H1 (cell line): ENCODE measurements at regions not wholly inside any gene's neighbourhood (a gene's known extent, or its start where the extent isn't known, plus 50 kb on each side); places are given as distances from the start of the nearest gene placed in this dataset.
"Not testable (repeated sequence)": the region's sequence is repeated elsewhere in the genome, so short reads cannot be mapped to it uniquely, and the experiment has no call there.

ENCODE experiments used
- CTCF ChIA-PET: fragments of 300-600 bp; sonication (Branson Sonifier 250); formaldehyde crosslinking; loops from one replicate; lab custom pipeline; 2021; ENCODE audit not compliant: partially characterized antibody; lab: Charles Lee
- POLR2A ChIA-PET: fragments of 300-600 bp; sonication (Branson Sonifier 250); formaldehyde crosslinking; loops from one replicate; lab custom pipeline; 2021; ENCODE audit warnings: inconsistent platforms; ENCODE audit not compliant: partially characterized antibody; lab: Charles Lee
- DNase-seq, 2 experiments: peaks; one replicate each; pipeline versions ENCODE4 v3.0.0 to v3.0.0-alpha.2; 2010 to 2022; ENCODE audit warnings: low spot score in 2 of 2, low read depth in 1 of 2, mixed read lengths in 1 of 2
- FAIRE-seq: peaks from 2 replicates; lab custom pipeline; 2011; peaks lifted over from hg19 to GRCh38; lab: Jason Lieb, UNC
- H2AFZ ChIP-seq: 2 replicates; pipeline ENCODE4 v1.8.1; 2012; ENCODE audit warnings: low read length, inconsistent platforms
- H2AK5ac ChIP-seq: 2 replicates; pipeline ENCODE4 v1.6.1; 2013; ENCODE audit warnings: low read depth, low read length
- H2BK120ac ChIP-seq: replicated peaks from 2 replicates; pipeline ENCODE3; 2013; ENCODE audit warnings: low read depth, low read length, inconsistent platforms
- H2BK12ac ChIP-seq: 2 replicates; pipeline ENCODE4 v1.6.1; 2013; ENCODE audit warnings: low read depth, low read length
- H2BK15ac ChIP-seq: 2 replicates; pipeline ENCODE4 v1.6.1; 2013; ENCODE audit warnings: low read length
- H2BK20ac ChIP-seq: 2 replicates; pipeline ENCODE4 v1.6.1; 2013; ENCODE audit warnings: low read length
- H2BK5ac ChIP-seq: 2 replicates; pipeline ENCODE4 v1.6.1; 2013; ENCODE audit warnings: low read depth, low read length
- H3K14ac ChIP-seq: 2 replicates; pipeline ENCODE4 v1.6.1; 2013; ENCODE audit warnings: inconsistent platforms; ENCODE audit not compliant: insufficient read length
- H3K18ac ChIP-seq: 2 replicates; pipeline ENCODE4 v1.6.1; 2013; ENCODE audit warnings: low read length; ENCODE audit errors: extremely low read depth
- H3K23ac ChIP-seq: 2 replicates; pipeline ENCODE4 v1.6.1; 2013; ENCODE audit warnings: inconsistent platforms; ENCODE audit not compliant: insufficient read length
- H3K23me2 ChIP-seq: 2 replicates; pipeline ENCODE4 v1.6.1; 2013; ENCODE audit warnings: low read depth, low read length
- H3K27ac ChIP-seq: 2 replicates; pipeline ENCODE4 v1.6.1; 2011; ENCODE audit warnings: low read depth, low read length, inconsistent platforms
- H3K27me3 ChIP-seq, 4 experiments: replicated peaks in 1 of 4; 1 replicate in 1 of 4; 2 replicates in 3 of 4; pipeline versions ENCODE4 v1.6.1 to v1.8.1; 2011 to 2013; ENCODE audit warnings: low read length in 3 of 4, mild to moderate bottlenecking in 3 of 4, inconsistent platforms in 2 of 4, mixed read lengths in 2 of 4, moderate library complexity in 1 of 4; ENCODE audit not compliant: control insufficient read depth in 3 of 4, insufficient read depth in 3 of 4; ENCODE audit errors: extremely low read depth in 1 of 4
- H3K36me3 ChIP-seq, 4 experiments: 2 replicates each; pipeline versions ENCODE4 v1.6.1 to v1.8.1; 2011 to 2013; ENCODE audit warnings: mild to moderate bottlenecking in 4 of 4, low read length in 3 of 4, moderate library complexity in 2 of 4, control low read depth in 1 of 4, inconsistent platforms in 1 of 4; ENCODE audit not compliant: insufficient read depth in 4 of 4, control insufficient read depth in 2 of 4
- H3K4ac ChIP-seq: replicated peaks from 2 replicates; pipeline ENCODE3; 2013; ENCODE audit warnings: low read length, low read depth, mixed read lengths, inconsistent platforms; ENCODE audit not compliant: insufficient read length
- H3K4me1 ChIP-seq, 4 experiments: replicated peaks in 1 of 4; 1 replicate in 1 of 4; 2 replicates in 3 of 4; pipeline versions ENCODE4 v1.6.1 to v1.8.1; 2011 to 2013; ENCODE audit warnings: low read length in 3 of 4, inconsistent platforms in 2 of 4, mixed read lengths in 1 of 4; ENCODE audit not compliant: insufficient read depth in 4 of 4, control insufficient read depth in 3 of 4
- H3K4me2 ChIP-seq, 2 experiments: 2 replicates each; pipeline versions ENCODE4 v1.6.1 to v1.8.1; 2011 to 2013; ENCODE audit warnings: low read depth in 2 of 2, low read length in 2 of 2, control low read depth in 1 of 2, inconsistent platforms in 1 of 2, mild to moderate bottlenecking in 1 of 2; ENCODE audit not compliant: insufficient read depth in 1 of 2
- H3K4me3 ChIP-seq, 4 experiments: fragments of 200-600, 300-600 bp in 1 of 4; sonication (generic), shearing (Covaris generic), sonication (Bioruptor Twin) in 1 of 4; 2 replicates each; pipeline versions ENCODE4 v1.5.1 to v1.8.1; 2011 to 2016; ENCODE audit warnings: low read length in 4 of 4, low read depth in 3 of 4, control low read depth in 2 of 4, inconsistent platforms in 2 of 4, mild to moderate bottlenecking in 2 of 4, mixed read lengths in 1 of 4, moderate library complexity in 1 of 4; ENCODE audit not compliant: insufficient read depth in 2 of 4; ENCODE audit errors: extremely low read depth in 1 of 4
- H3K56ac ChIP-seq: replicated peaks from 2 replicates; pipeline ENCODE3; 2013; ENCODE audit warnings: low read depth, mild to moderate bottlenecking, mixed read lengths, low read length, inconsistent platforms; ENCODE audit not compliant: insufficient read length
- H3K79me1 ChIP-seq: 2 replicates; pipeline ENCODE4 v1.6.1; 2013; ENCODE audit warnings: low read depth, low read length, control low read depth
- H3K79me2 ChIP-seq, 2 experiments: 2 replicates each; pipeline versions ENCODE4 v1.6.1 to v1.8.1; 2012 to 2013; ENCODE audit warnings: low read length in 2 of 2, mild to moderate bottlenecking in 2 of 2, inconsistent platforms in 1 of 2; ENCODE audit not compliant: insufficient read depth in 2 of 2, control insufficient read depth in 1 of 2
- H3K9ac ChIP-seq, 4 experiments: replicated peaks in 1 of 4; 1 replicate in 1 of 4; 2 replicates in 3 of 4; pipeline versions ENCODE4 v1.6.1 to v1.8.1; 2011 to 2013; ENCODE audit warnings: low read depth in 3 of 4, low read length in 3 of 4, control low read depth in 2 of 4, mild to moderate bottlenecking in 2 of 4, moderate library complexity in 2 of 4, inconsistent platforms in 1 of 4; ENCODE audit errors: extremely low read depth in 1 of 4
- H3K9me3 ChIP-seq, 2 experiments: 2 replicates each; pipeline versions ENCODE4 v1.6.1 to v1.8.1; 2012 to 2013; ENCODE audit warnings: mild to moderate bottlenecking in 2 of 2, moderate library complexity in 2 of 2, control low read depth in 1 of 2, inconsistent platforms in 1 of 2, low read depth in 1 of 2, low read length in 1 of 2, mixed read lengths in 1 of 2; ENCODE audit not compliant: insufficient read depth in 2 of 2
- H4K20me1 ChIP-seq, 2 experiments: replicated peaks in 1 of 2; 2 replicates each; pipeline versions ENCODE3 to v1.8.1; 2011 to 2013; ENCODE audit warnings: inconsistent platforms in 2 of 2, low read length in 2 of 2, mild to moderate bottlenecking in 1 of 2; ENCODE audit not compliant: insufficient read depth in 2 of 2, control insufficient read depth in 1 of 2
- H4K5ac ChIP-seq: 2 replicates; pipeline ENCODE4 v1.6.1; 2013; ENCODE audit warnings: low read length, low read depth, mixed read lengths, inconsistent platforms; ENCODE audit not compliant: insufficient read length
- H4K8ac ChIP-seq: 2 replicates; pipeline ENCODE4 v1.8.0; 2013; ENCODE audit warnings: mild to moderate bottlenecking, moderate library complexity, low read length, inconsistent platforms; ENCODE audit not compliant: insufficient read depth; ENCODE audit errors: extremely low read depth
- H4K91ac ChIP-seq: replicated peaks from 2 replicates; pipeline ENCODE3; 2013; ENCODE audit warnings: low read length, mixed read lengths, inconsistent platforms; ENCODE audit not compliant: insufficient read length
- WGBS, 2 experiments: shearing (Covaris generic) in 1 of 2; methylation state at CpG; one replicate each; pipeline versions ENCODE4 v1.1.6 to v1.1.7; 2013 to 2015; ENCODE audit warnings: low lambda C conversion rate in 2 of 2, mixed read lengths in 2 of 2, inconsistent platforms in 1 of 2, low coverage in 1 of 2, missing lambda C conversion rate in 1 of 2; ENCODE audit not compliant: insufficient replicate concordance in 2 of 2, insufficient coverage in 1 of 2, insufficient read length in 1 of 2; ENCODE audit errors: extremely low coverage in 1 of 2, missing lambda C conversion rate in 1 of 2; 5-methylcytosine and 5-hydroxymethylcytosine counted together

GRCh38 chr2:87342175-87342574, 320.5 kb upstream of the PLGLB1 start:
- H2BK15ac ChIP-seq, H2BK20ac ChIP-seq, H2BK12ac ChIP-seq, H2BK120ac ChIP-seq, H3K23me2 ChIP-seq, H3K23ac ChIP-seq, H4K20me1 ChIP-seq, FAIRE-seq, H3K79me2 ChIP-seq, H3K27ac ChIP-seq, H4K91ac ChIP-seq, POLR2A ChIA-PET, H2BK5ac ChIP-seq, CTCF ChIA-PET, H2AFZ ChIP-seq, H3K79me1 ChIP-seq, H2AK5ac ChIP-seq, H3K56ac ChIP-seq, H3K9me3 ChIP-seq, H3K4me3 ChIP-seq, H3K18ac ChIP-seq, H3K36me3 ChIP-seq, H3K27me3 ChIP-seq, H3K9ac ChIP-seq, H3K4ac ChIP-seq, H4K5ac ChIP-seq, H3K4me2 ChIP-seq, H3K14ac ChIP-seq, H3K4me1 ChIP-seq, DNase-seq, H4K8ac ChIP-seq: not testable (repeated sequence)
- WGBS, 2 experiments, result 97% methylated on average over 15 of the region's 24 CpGs; no CpG with 5 or more reads in 1 of the 2 experiments

GRCh38 chr2:87343347-87343746, 321.7 kb upstream of the PLGLB1 start:
- FAIRE-seq, H3K27ac ChIP-seq, H2BK5ac ChIP-seq, H3K23me2 ChIP-seq, H3K79me1 ChIP-seq, H2BK12ac ChIP-seq, H3K36me3 ChIP-seq, H3K4ac ChIP-seq, H3K4me3 ChIP-seq, H3K14ac ChIP-seq, CTCF ChIA-PET, H3K9me3 ChIP-seq, H3K23ac ChIP-seq, H2BK15ac ChIP-seq, H2BK120ac ChIP-seq, H3K18ac ChIP-seq, H4K8ac ChIP-seq, H3K4me2 ChIP-seq, H3K9ac ChIP-seq, H4K5ac ChIP-seq, H3K27me3 ChIP-seq, H4K20me1 ChIP-seq, H3K4me1 ChIP-seq, H3K79me2 ChIP-seq, H2AK5ac ChIP-seq, H2BK20ac ChIP-seq, DNase-seq, H4K91ac ChIP-seq, POLR2A ChIA-PET, H3K56ac ChIP-seq, H2AFZ ChIP-seq: not testable (repeated sequence)
- WGBS, 2 experiments, result 75% methylated on average over 2 of the region's 6 CpGs; no CpG with 5 or more reads in 1 of the 2 experiments
